Effector memory CD4-positive, alpha-beta T cell (primary cell): ENCODE measurements at regions not wholly inside any gene's neighbourhood (a gene's known extent, or its start where the extent isn't known, plus 50 kb on each side); places are given as distances from the start of the nearest gene placed in this dataset.
"Not testable (repeated sequence)": the region's sequence is repeated elsewhere in the genome, so short reads cannot be mapped to it uniquely, and the experiment has no call there.

ENCODE experiments used
- DNase-seq, 3 donors: peaks; one replicate each; pipeline ENCODE4 v3.0.0-alpha.2; 2020
- H3K27ac ChIP-seq: 2 replicates; pipeline ENCODE4 v1.7.0; 2013; ENCODE audit warnings: mild to moderate bottlenecking, low read length, moderate library complexity; ENCODE audit not compliant: insufficient read depth, poor library complexity, severe bottlenecking
- H3K27me3 ChIP-seq: replicated peaks from 2 replicates; pipeline ENCODE4 v1.7.0; 2013; ENCODE audit warnings: mild to moderate bottlenecking, low read length; ENCODE audit not compliant: insufficient read depth, control insufficient read depth, poor library complexity, severe bottlenecking
- H3K36me3 ChIP-seq: 2 replicates; pipeline ENCODE4 v1.7.0; 2013; ENCODE audit warnings: mild to moderate bottlenecking, low read length, moderate library complexity; ENCODE audit not compliant: control insufficient read depth, insufficient read depth
- H3K4me1 ChIP-seq: 2 replicates; pipeline ENCODE4 v1.7.0; 2013; ENCODE audit warnings: low read length, mild to moderate bottlenecking; ENCODE audit not compliant: control insufficient read depth, insufficient read depth, poor library complexity, severe bottlenecking
- H3K4me3 ChIP-seq: 2 replicates; pipeline ENCODE4 v1.7.0; 2013; ENCODE audit warnings: low read length, low read depth, mild to moderate bottlenecking; ENCODE audit not compliant: insufficient read depth, poor library complexity, severe bottlenecking
- H3K9me3 ChIP-seq: 2 replicates; pipeline ENCODE4 v1.7.0; 2013; ENCODE audit warnings: mild to moderate bottlenecking, low read length, moderate library complexity; ENCODE audit not compliant: control insufficient read depth

- no peaks in the 10 kb centered on the region for H3K27me3 ChIP-seq
- H3K4me3 ChIP-seq: no peak overlapping the region
- no peaks in the 10 kb centered on the region for H3K4me1 ChIP-seq
- no peak for DNase-seq
- H3K36me3 ChIP-seq: no peaks in the 10 kb centered on the region
- no peaks in the 10 kb centered on the region for H3K9me3 ChIP-seq
- H3K27ac ChIP-seq: no peak overlapping the region
Observed at GRCh38 chr2:18282026-18282425, 278.4 kb downstream of the RDH14 start.

- H3K9me3 ChIP-seq: no peaks in the 10 kb centered on the region
- no peaks in the 10 kb centered on the region for H3K36me3 ChIP-seq
- no peak for DNase-seq
- no peak overlapping the region for H3K4me3 ChIP-seq
- H3K27ac ChIP-seq: no peak overlapping the region
- no peaks in the 10 kb centered on the region for H3K4me1 ChIP-seq
- H3K27me3 ChIP-seq: no peaks in the 10 kb centered on the region
Observed at GRCh38 chr2:18276583-18277075, 283.8 kb downstream of the RDH14 start.

DNA sequence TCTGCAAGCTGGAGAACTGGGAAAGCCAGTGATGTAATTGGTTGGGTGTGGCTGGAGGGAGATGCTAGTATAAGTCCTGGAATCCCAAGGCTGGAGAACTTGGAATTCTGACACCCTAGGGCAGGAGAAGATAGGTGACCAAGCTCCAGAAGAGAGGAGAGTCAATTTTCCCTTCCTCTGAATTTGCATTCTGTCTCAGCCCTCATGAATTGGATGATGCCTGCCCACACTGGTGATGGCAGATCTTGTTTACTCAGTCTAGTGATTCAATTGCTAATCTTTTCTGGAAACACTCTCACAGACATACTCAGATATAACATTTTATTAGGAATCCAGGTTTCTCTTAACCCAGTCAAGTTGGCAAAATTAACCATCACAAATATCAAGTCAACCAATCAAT is 287.2 kb downstream of the RDH14 start:
- Histone ChIP-seq H3K27me3 (no peaks in the 10 kb centered on the region), H3K36me3 (no peaks in the 10 kb centered on the region), H3K27ac (no peak overlapping the region), H3K4me1 (no peaks in the 10 kb centered on the region), H3K9me3 (no peaks in the 10 kb centered on the region), H3K4me3 (no peak overlapping the region)
- no peak for DNase-seq

DNA sequence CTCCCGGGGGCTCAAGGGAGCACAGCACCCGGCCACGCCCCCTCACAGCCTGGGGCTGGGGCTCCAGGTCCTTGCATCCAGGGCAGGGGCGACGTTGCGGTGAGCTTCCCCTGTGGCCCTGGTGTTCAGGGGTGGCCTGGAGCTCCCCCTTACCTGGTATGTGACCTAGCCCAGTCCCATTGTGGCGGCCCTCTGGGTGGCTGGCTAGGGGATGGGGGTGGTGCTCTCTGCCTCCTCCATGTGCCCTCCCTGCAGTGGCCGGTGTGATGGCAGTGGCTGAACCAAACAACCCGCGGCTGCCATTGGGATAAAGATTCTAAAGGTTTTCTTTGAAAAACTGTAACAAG is 288.3 kb downstream of the RDH14 start:
- no peaks in the 10 kb centered on the region for H3K27me3 ChIP-seq
- DNase-seq: no peak
- no peaks in the 10 kb centered on the region for H3K9me3 ChIP-seq
- H3K27ac ChIP-seq: no peak overlapping the region
- no peak overlapping the region for H3K4me3 ChIP-seq
- H3K4me1 ChIP-seq: no peaks in the 10 kb centered on the region
- no peaks in the 10 kb centered on the region for H3K36me3 ChIP-seq

- Histone ChIP-seq H3K27me3 (no peaks in the 10 kb centered on the region), H3K27ac (no peak overlapping the region), H3K9me3 (no peaks in the 10 kb centered on the region), H3K4me3 (no peak overlapping the region), H3K4me1 (no peaks in the 10 kb centered on the region), H3K36me3 (no peaks in the 10 kb centered on the region)
- DNase-seq: no peak
Observed at GRCh38 chr2:18271370-18272147, 288.9 kb downstream of the RDH14 start.

DNA sequence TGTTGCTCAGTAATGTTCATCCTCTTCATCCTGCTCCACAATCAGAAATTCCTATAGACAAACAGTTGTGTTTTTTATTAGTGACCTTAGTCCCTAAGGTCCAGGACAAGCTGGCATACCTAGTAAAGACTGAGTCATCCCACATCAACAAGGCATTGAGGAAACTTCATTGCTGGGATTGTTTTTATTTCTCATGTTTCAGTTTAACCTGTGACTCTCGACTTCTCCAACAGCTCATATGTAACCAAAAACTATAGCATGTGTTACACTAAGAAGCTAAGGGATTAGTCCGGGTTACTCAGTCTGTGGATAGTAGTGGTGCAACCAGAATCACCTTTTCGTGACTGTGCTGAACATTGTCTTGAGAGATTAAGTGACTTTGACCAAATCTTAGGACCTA is 292.1 kb downstream of the RDH14 start:
- Histone ChIP-seq H3K36me3 (no peaks in the 10 kb centered on the region), H3K4me1 (no peaks in the 10 kb centered on the region), H3K27ac (no peak overlapping the region), H3K9me3 (no peaks in the 10 kb centered on the region), H3K4me3 (no peak overlapping the region), H3K27me3 (no peaks in the 10 kb centered on the region)
- DNase-seq: no peak

DNA sequence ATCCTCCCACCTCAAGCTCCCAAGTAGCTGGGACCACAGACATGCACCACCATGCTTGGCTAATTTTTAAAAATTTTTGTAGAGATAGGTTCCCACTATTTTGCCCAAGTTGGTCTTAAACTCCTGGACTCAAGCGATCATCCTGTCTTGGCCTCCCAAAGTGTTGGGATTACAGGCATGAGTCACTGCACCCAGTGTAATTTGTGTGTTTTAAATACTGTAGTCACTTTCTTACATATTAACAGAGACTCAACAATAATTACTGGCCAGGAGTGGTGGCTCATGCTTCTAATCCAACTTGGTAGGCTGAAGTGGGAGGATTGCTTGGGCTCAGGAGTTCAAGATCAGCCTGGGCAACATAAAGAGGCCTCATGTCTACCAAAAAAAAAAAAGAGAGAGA is 293.0 kb downstream of the RDH14 start:
- no peaks in the 10 kb centered on the region for H3K4me1 ChIP-seq
- no peak overlapping the region for H3K4me3 ChIP-seq
- DNase-seq: no peak
- no peaks in the 10 kb centered on the region for H3K27me3 ChIP-seq
- H3K9me3 ChIP-seq: no peaks in the 10 kb centered on the region
- no peak overlapping the region for H3K27ac ChIP-seq
- no peaks in the 10 kb centered on the region for H3K36me3 ChIP-seq

DNA sequence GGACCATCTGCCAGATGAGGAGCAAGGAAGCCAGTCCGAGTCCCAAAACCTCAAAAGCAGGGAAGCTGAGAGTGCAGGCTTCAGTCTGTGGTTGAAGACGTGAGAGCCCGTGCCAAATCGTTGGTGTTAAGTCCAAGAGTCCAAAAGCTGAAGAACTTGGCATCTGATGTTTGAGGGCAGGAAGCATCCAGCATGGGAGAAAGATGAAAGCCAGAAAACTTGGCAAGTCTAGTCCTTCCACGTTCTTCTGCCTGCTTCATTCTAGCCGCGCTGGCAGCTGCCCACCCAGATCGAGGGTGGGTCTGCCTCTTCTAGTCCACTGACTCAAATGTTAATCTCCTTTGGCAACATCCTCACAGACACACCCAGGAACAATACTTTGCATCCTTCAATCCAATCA is 293.8 kb downstream of the RDH14 start:
- H3K4me1 ChIP-seq, H3K9me3 ChIP-seq, DNase-seq, H3K36me3 ChIP-seq, H3K27ac ChIP-seq, H3K4me3 ChIP-seq, H3K27me3 ChIP-seq: not testable (repeated sequence)

DNA sequence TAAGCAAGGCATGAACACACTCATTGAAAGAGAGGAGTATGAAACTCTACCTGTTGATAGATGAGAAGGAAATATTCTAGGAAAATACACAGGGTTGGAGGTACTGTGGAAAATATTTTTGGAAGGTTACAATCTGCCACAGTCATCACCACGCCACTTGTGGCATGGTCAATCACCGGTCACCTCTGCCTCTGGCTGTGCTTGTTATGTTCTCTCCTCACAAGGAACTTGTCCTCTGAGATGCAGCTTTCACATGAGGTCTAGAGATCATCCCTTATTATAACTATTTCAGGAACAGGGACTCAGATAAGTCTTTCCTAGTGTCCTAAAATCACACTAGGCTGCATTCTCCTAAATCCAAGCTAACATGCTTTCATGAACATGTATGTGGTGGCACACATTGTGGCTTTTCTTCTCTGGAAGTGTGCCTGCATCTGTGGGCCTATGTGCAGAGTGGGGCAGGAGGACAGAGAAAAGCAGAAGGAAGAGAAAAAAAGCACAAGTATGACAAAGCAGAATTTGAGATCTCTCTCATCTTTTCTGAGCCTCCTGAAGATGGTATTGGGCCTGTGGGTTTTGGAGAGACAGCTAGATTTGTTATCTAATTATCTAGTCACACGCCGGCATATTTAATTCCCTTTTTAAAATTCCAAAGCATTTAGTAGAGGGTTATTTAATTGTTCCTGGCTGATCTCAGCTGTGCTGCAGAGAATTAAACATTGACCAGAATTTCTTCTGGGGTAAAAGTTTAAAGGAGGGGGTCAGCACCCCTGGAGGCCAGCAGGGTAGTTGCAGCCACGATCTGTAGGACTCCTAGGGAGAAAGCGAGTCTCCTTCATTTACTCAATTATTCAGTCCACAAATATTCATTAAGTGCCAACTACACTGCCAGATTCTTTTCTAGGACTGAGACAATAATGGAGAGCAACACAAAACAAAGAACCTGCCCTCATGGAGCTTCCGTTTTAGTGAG is 294.6 kb downstream of the RDH14 start:
- Histone ChIP-seq H3K4me3 (no peak overlapping the region), H3K27me3 (no peaks in the 10 kb centered on the region), H3K36me3 (no peaks in the 10 kb centered on the region), H3K9me3 (no peaks in the 10 kb centered on the region), H3K27ac (no peak overlapping the region), H3K4me1 (no peaks in the 10 kb centered on the region)
- DNase-seq: no peak

DNA sequence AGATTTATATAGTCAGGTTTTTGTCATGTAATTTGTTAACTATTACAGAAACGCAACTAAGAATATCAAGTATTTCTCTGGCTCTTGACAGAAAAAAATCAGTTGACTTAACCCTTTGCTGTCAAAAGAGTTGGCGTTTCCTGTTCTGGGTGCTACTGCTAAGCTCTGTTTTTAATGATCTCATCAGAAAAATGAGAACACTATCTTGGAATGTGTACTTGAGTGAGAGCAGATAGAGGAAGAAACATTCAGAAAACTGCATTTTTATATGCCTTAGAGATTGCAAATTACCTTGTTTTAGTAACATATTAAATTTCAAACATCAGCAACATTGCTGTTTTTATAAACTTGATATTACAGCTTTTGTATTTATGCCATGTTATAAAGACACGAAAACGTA is 297.9 kb downstream of the RDH14 start:
- H3K27ac ChIP-seq: no peak overlapping the region
- DNase-seq: no peak
- H3K27me3 ChIP-seq: no peaks in the 10 kb centered on the region
- H3K9me3 ChIP-seq: no peaks in the 10 kb centered on the region
- no peaks in the 10 kb centered on the region for H3K4me1 ChIP-seq
- no peaks in the 10 kb centered on the region for H3K36me3 ChIP-seq
- no peak overlapping the region for H3K4me3 ChIP-seq
